Upper lobe of left lung (tissue), 4 donors: ENCODE measurements at regions not wholly inside any gene's neighbourhood (a gene's known extent, or its start where the extent isn't known, plus 50 kb on each side); places are given as distances from the start of the nearest gene placed in this dataset.

Source experiments
- POLR2A ChIP-seq, 4 donors: fragments of 450-650 bp; IDR thresholded peaks; one replicate each; pipeline ENCODE4 v1.5.1; 2016 to 2017; ENCODE audit warnings: antibody characterized with exemption in 4 of 4, mild to moderate bottlenecking in 2 of 4
- POLR2AphosphoS5 ChIP-seq, 2 donors: sonication (generic); formaldehyde crosslinking; IDR thresholded peaks; one replicate each; pipeline ENCODE4 v1.5.1; 2017; ENCODE audit warnings: antibody characterized with exemption in 2 of 2
- TF ChIP-seq, protein P1 (sequence below), 6 experiments: fragments of 450-650 bp in 4 of 6; fragments of 200-600 bp in 2 of 6; sonication (generic) in 2 of 6; IDR thresholded peaks; one replicate each; pipeline ENCODE4 v1.5.1; 2016 to 2019; ENCODE audit warnings: antibody characterized with exemption in 6 of 6

DNA sequence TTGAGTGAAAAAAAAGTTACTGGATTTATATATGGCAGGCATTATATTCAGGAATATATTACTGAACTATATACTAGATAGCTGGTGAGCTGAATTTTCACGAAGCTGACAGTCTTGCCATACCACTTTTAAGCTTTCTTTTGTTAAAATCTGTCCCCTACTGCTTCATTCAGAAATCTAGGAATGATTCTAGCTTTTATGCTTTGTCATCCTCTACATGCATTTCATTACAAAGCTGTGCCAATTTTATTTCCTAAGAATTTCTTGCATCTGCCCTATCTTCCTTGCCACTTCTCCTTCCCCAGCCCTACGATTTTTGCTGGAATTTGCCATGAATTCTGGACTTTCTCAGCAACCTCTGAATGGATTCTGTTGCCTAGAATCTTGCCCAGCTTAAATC, 158.5 kb upstream of the ADGRB3 start:
- TF ChIP-seq, protein P1, sequence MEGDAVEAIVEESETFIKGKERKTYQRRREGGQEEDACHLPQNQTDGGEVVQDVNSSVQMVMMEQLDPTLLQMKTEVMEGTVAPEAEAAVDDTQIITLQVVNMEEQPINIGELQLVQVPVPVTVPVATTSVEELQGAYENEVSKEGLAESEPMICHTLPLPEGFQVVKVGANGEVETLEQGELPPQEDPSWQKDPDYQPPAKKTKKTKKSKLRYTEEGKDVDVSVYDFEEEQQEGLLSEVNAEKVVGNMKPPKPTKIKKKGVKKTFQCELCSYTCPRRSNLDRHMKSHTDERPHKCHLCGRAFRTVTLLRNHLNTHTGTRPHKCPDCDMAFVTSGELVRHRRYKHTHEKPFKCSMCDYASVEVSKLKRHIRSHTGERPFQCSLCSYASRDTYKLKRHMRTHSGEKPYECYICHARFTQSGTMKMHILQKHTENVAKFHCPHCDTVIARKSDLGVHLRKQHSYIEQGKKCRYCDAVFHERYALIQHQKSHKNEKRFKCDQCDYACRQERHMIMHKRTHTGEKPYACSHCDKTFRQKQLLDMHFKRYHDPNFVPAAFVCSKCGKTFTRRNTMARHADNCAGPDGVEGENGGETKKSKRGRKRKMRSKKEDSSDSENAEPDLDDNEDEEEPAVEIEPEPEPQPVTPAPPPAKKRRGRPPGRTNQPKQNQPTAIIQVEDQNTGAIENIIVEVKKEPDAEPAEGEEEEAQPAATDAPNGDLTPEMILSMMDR (IDR thresholded peaks at IDR 0.05): no peak
- TF ChIP-seq POLR2A (IDR thresholded peaks at IDR 0.05): no peak
- TF ChIP-seq POLR2AphosphoS5 (IDR thresholded peaks at IDR 0.05): no peak
